IMR-90 (cell line): ENCODE measurements at regions not wholly inside any gene's neighbourhood (a gene's known extent, or its start where the extent isn't known, plus 50 kb on each side); places are given as distances from the start of the nearest gene placed in this dataset.

Experiments
- ATAC-seq: fragments of 200-7000 bp; cut with Tn5 transposase; 2 replicates; pipeline ENCODE4 v1.9.1; 2020; ENCODE audit warnings: low read depth, mild to moderate bottlenecking, moderate library complexity
- BruUV-seq: library from RNA; stranded (reverse); fragments of 400-500 nt; replicated peaks from 2 replicates; lab custom pipeline; 2021; lab: Mats Ljungman, UMichigan
- CTCF ChIA-PET: fragments of 300-600 bp; formaldehyde crosslinking; extraction: SDS; loops from one replicate; lab custom pipeline; 2021; ENCODE audit warnings: antibody characterized with exemption; lab: Yijun Ruan, JAX
- POLR2A ChIA-PET: fragments of 300-600 bp; sonication (Branson Sonifier 250); formaldehyde crosslinking; loops from one replicate; lab custom pipeline; 2022; ENCODE audit warnings: antibody characterized with exemption; ENCODE audit not compliant: unreplicated experiment; lab: Charles Lee
- DNase-seq: peaks from one replicate; pipeline ENCODE4 v3.0.0; 2013
- H2AFZ ChIP-seq: replicated peaks from 2 replicates; pipeline ENCODE3; 2013; ENCODE audit warnings: low read length, mild to moderate bottlenecking; ENCODE audit not compliant: poor library complexity
- H2AK5ac ChIP-seq: 2 replicates; pipeline ENCODE4 v1.6.1; 2013; ENCODE audit warnings: low read depth, low read length, inconsistent platforms
- H2AK9ac ChIP-seq: replicated peaks from 2 replicates; pipeline ENCODE3; 2013; ENCODE audit warnings: mild to moderate bottlenecking, low read depth, low read length, moderate library complexity; ENCODE audit not compliant: poor library complexity
- H2BK120ac ChIP-seq: 2 replicates; pipeline ENCODE4 v1.6.1; 2013; ENCODE audit warnings: low read depth, low read length, inconsistent platforms
- H2BK15ac ChIP-seq: 3 replicates; pipeline ENCODE4 v1.6.1; 2013; ENCODE audit warnings: low read depth, low read length, inconsistent platforms
- H2BK20ac ChIP-seq: 2 replicates; pipeline ENCODE4 v1.6.1; 2013; ENCODE audit warnings: low read depth, mild to moderate bottlenecking, inconsistent platforms, low read length, moderate library complexity
- H2BK5ac ChIP-seq: 2 replicates; pipeline ENCODE4 v1.6.1; 2013; ENCODE audit warnings: mild to moderate bottlenecking, low read depth, low read length, inconsistent platforms; ENCODE audit not compliant: poor library complexity, severe bottlenecking
- H3K14ac ChIP-seq: replicated peaks from 2 replicates; pipeline ENCODE4 v1.6.1; 2013; ENCODE audit warnings: low read depth, low read length, inconsistent platforms
- H3K18ac ChIP-seq: 2 replicates; pipeline ENCODE4 v1.6.1; 2013; ENCODE audit warnings: low read depth, low read length, control low read depth
- H3K23ac ChIP-seq: 2 replicates; pipeline ENCODE4 v1.6.1; 2013; ENCODE audit warnings: low read depth, low read length, inconsistent platforms
- H3K27ac ChIP-seq: 2 replicates; pipeline ENCODE4 v1.5.1; 2013; ENCODE audit warnings: mild to moderate bottlenecking, control low read depth, low read length; ENCODE audit not compliant: insufficient read depth
- H3K27me3 ChIP-seq: 2 replicates; pipeline ENCODE4 v1.6.1; 2013; ENCODE audit warnings: low read length; ENCODE audit not compliant: control insufficient read depth, insufficient read depth
- H3K36me3 ChIP-seq: 2 replicates; pipeline ENCODE4 v1.6.1; 2013; ENCODE audit warnings: low read length, mixed read lengths; ENCODE audit not compliant: control insufficient read depth, insufficient read depth
- H3K4ac ChIP-seq: 2 replicates; pipeline ENCODE4 v1.6.1; 2013; ENCODE audit warnings: low read depth, low read length, inconsistent platforms
- H3K4me1 ChIP-seq: 2 replicates; pipeline ENCODE4 v1.6.1; 2013; ENCODE audit warnings: low read length, mixed read lengths; ENCODE audit not compliant: control insufficient read depth, insufficient read depth
- H3K4me2 ChIP-seq: 2 replicates; pipeline ENCODE4 v1.6.1; 2013; ENCODE audit warnings: low read depth, mild to moderate bottlenecking, control low read depth, low read length, moderate library complexity
- H3K4me3 ChIP-seq: 2 replicates; pipeline ENCODE4 v1.5.1; 2013; ENCODE audit warnings: low read depth, mild to moderate bottlenecking, control low read depth, low read length, moderate library complexity; ENCODE audit not compliant: insufficient read depth
- H3K56ac ChIP-seq: 2 replicates; pipeline ENCODE4 v1.6.1; 2013; ENCODE audit warnings: low read length, inconsistent platforms; ENCODE audit not compliant: insufficient read depth; ENCODE audit errors: extremely low read depth
- H3K79me1 ChIP-seq, 2 experiments: 2 replicates each; pipeline ENCODE4 v1.6.1; 2013; ENCODE audit warnings: low read length in 2 of 2, inconsistent platforms in 1 of 2, low read depth in 1 of 2
- H3K9ac ChIP-seq: 2 replicates; pipeline ENCODE4 v1.6.1; 2013; ENCODE audit warnings: low read depth, low read length, control low read depth
- H3K9me1 ChIP-seq: 2 replicates; pipeline ENCODE4 v1.6.1; 2013; ENCODE audit warnings: low read length, inconsistent platforms; ENCODE audit not compliant: insufficient read depth
- H3K9me3 ChIP-seq: 2 replicates; pipeline ENCODE4 v1.6.1; 2013; ENCODE audit warnings: low read length; ENCODE audit not compliant: control insufficient read depth, insufficient read depth
- H4K20me1 ChIP-seq: 2 replicates; pipeline ENCODE4 v1.6.1; 2013; ENCODE audit warnings: low read length, inconsistent platforms; ENCODE audit not compliant: insufficient read depth
- H4K5ac ChIP-seq: 2 replicates; pipeline ENCODE4 v1.6.1; 2013; ENCODE audit warnings: mild to moderate bottlenecking, low read depth, low read length, control low read depth
- H4K8ac ChIP-seq, 2 experiments: 2 replicates each; pipeline ENCODE4 v1.6.1; 2013; ENCODE audit warnings: low read depth in 2 of 2, low read length in 2 of 2, control low read depth in 1 of 2, inconsistent platforms in 1 of 2
- H4K91ac ChIP-seq: 2 replicates; pipeline ENCODE4 v1.6.1; 2013; ENCODE audit warnings: low read depth, low read length, inconsistent platforms; ENCODE audit not compliant: insufficient read depth
- BHLHE40 ChIP-seq: fragments of 150-350 bp; IDR thresholded peaks from 2 replicates; pipeline ENCODE4 v1.6.1; 2016; ENCODE audit warnings: mild to moderate bottlenecking, low read depth, low read length
- CEBPB ChIP-seq: IDR thresholded peaks from 2 replicates; pipeline ENCODE4 v1.6.1; 2012; ENCODE audit warnings: low read depth, low read length, improper control_type of control experiment
- CHD1 ChIP-seq: IDR thresholded peaks from 2 replicates; pipeline ENCODE4 v1.6.1; 2012; ENCODE audit warnings: low read depth, low read length, improper control_type of control experiment
- CTCF ChIP-seq: conservative IDR thresholded peaks from 2 replicates; pipeline ENCODE4 v1.5.1; 2012; ENCODE audit warnings: mild to moderate bottlenecking, low read depth, low read length, improper control_type of control experiment
- ELK1 ChIP-seq: fragments of 150-350 bp; IDR thresholded peaks from 2 replicates; pipeline ENCODE4 v1.6.1; 2016; ENCODE audit warnings: low read depth, mild to moderate bottlenecking, low read length, moderate library complexity, borderline replicate concordance
- FOS ChIP-seq: fragments of 150-350 bp; IDR thresholded peaks from 2 replicates; pipeline ENCODE4 v1.6.1; 2016; ENCODE audit warnings: low read depth, low read length
- MAFK ChIP-seq: IDR thresholded peaks from 2 replicates; pipeline ENCODE4 v1.6.1; 2012; ENCODE audit warnings: low read depth, low read length, improper control_type of control experiment
- MAZ ChIP-seq: IDR thresholded peaks from 2 replicates; pipeline ENCODE4 v1.6.1; 2012; ENCODE audit warnings: low read depth, mild to moderate bottlenecking, low read length, improper control_type of control experiment, moderate library complexity, borderline replicate concordance
- MXI1 ChIP-seq: IDR thresholded peaks from 2 replicates; pipeline ENCODE4 v1.6.1; 2012; ENCODE audit warnings: low read depth, mild to moderate bottlenecking, low read length, moderate library complexity, borderline replicate concordance
- NFE2L2 ChIP-seq: fragments of 150-350 bp; IDR thresholded peaks from 2 replicates; pipeline ENCODE4 v1.6.1; 2016; ENCODE audit warnings: low read depth, mild to moderate bottlenecking, low read length
- POLR2A ChIP-seq: IDR thresholded peaks from 2 replicates; pipeline ENCODE4 v1.6.1; 2012; ENCODE audit warnings: mild to moderate bottlenecking, low read depth, low read length
- RAD21 ChIP-seq: IDR thresholded peaks from 2 replicates; pipeline ENCODE4 v1.6.1; 2012; ENCODE audit warnings: low read length, improper control_type of control experiment
- RCOR1 ChIP-seq: IDR thresholded peaks from 2 replicates; pipeline ENCODE4 v1.6.1; 2012; ENCODE audit warnings: mild to moderate bottlenecking, low read length, improper control_type of control experiment; ENCODE audit not compliant: insufficient replicate concordance
- RFX5 ChIP-seq: IDR thresholded peaks from 2 replicates; pipeline ENCODE4 v1.8.0; 2012; ENCODE audit warnings: low read depth, mild to moderate bottlenecking, low read length, moderate library complexity
- SMC3 ChIP-seq: fragments of 150-350 bp; IDR thresholded peaks from 2 replicates; pipeline ENCODE4 v1.6.1; 2016; ENCODE audit warnings: low read depth, mild to moderate bottlenecking, antibody characterized with exemption, low read length, moderate library complexity
- USF2 ChIP-seq: fragments of 150-350 bp; IDR thresholded peaks from 2 replicates; pipeline ENCODE4 v1.6.1; 2017; ENCODE audit warnings: mild to moderate bottlenecking, antibody characterized with exemption, low read length, low read depth
- WGBS, 2 experiments: methylation state at CpG; one replicate each; pipeline versions ENCODE4 v1.1.5 to v1.1.7; 2013; ENCODE audit warnings: missing lambda C conversion rate in 2 of 2; ENCODE audit not compliant: insufficient read length in 1 of 2; ENCODE audit errors: extremely low coverage in 2 of 2; 5-methylcytosine and 5-hydroxymethylcytosine counted together
- dilution Hi-C: fragments of 300-500 bp; cut with HindIII; formaldehyde crosslinking; loops from one replicate; pipeline ENCODE4 v1.14.3; 2018; ENCODE audit warnings: low sequenced_read_pairs; ENCODE audit not compliant: unreplicated experiment
- in situ Hi-C: fragments of 300-500 bp; cut with MboI; formaldehyde crosslinking; loops from 3 replicates; pipeline ENCODE4 v1.14.3; 2019; ENCODE audit warnings: low sequenced_read_pairs, inconsistent platforms, mixed read lengths
- intact Hi-C: fragments of 100-400 bp; cut with micrococcal nuclease; formaldehyde crosslinking; loops from 2 replicates; pipeline ENCODE4 v1.10.0; 2022

DNA sequence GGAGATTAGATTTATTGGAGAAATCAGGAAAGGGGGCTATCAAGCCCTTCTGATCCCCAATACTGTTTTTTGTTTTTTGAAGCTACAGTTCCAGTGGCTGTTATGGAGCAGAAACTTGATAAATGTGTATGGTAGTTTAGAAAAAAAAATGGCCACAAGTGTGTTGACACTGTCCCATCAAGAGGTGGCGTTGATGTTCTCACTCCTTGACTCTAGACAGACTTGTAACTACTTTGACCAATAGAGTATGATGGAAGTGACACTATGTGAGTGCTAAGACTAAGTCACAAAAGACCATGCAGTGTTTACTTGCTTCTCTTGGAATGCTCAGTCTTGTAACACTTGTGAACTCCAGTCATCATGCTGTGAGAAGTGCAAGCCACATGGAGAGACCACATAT is 356.7 kb downstream of the PDCD6IP start:
- ATAC-seq (no peak), DNase-seq (no peak)
- ChIA-PET POLR2A (no interaction called here), CTCF (no interaction called here)
- intact Hi-C loops: no loop called here
- Histone ChIP-seq H2AK9ac (no peak overlapping the region), H4K20me1 (no peaks in the 10 kb centered on the region), H2BK5ac (no peak overlapping the region), H3K9me1 (no peaks in the 10 kb centered on the region), H3K18ac (no peak overlapping the region), H4K91ac (no peak overlapping the region), H3K79me1 (no peaks in the 10 kb centered on the region), H3K27ac (no peak overlapping the region), H3K4me3 (no peak overlapping the region), H3K4ac (no peak overlapping the region), H3K36me3 (no peaks in the 10 kb centered on the region), H3K27me3 (no peaks in the 10 kb centered on the region), H3K14ac (no peak overlapping the region), H3K9ac (no peak overlapping the region), H2AFZ (no peak overlapping the region), H2AK5ac (no peak overlapping the region), H3K4me1 (no peaks in the 10 kb centered on the region), H3K9me3 (no peaks in the 10 kb centered on the region), H3K4me2 (no peak overlapping the region), H2BK15ac (no peak overlapping the region), H2BK20ac (no peak overlapping the region), H4K5ac (no peak overlapping the region), H3K23ac (no peak overlapping the region), H4K8ac (no peak overlapping the region), H3K56ac (no peak overlapping the region), H2BK120ac (no peak overlapping the region)
- BruUV-seq: no TSS peak
- in situ Hi-C loops: no loop called here
- no peak for TF ChIP-seq POLR2A
- TF ChIP-seq USF2: no peak
- no peak for TF ChIP-seq CTCF
- TF ChIP-seq SMC3: no peak
- TF ChIP-seq NFE2L2: no peak
- TF ChIP-seq FOS: no peak
- no peak for TF ChIP-seq MAFK
- TF ChIP-seq MAZ: no peak
- TF ChIP-seq CHD1: no peak
- TF ChIP-seq ELK1: no peak
- no peak for TF ChIP-seq RAD21
- TF ChIP-seq MXI1: no peak
- TF ChIP-seq RCOR1: no peak
- no peak for TF ChIP-seq RFX5
- no peak for TF ChIP-seq CEBPB
- no peak for TF ChIP-seq BHLHE40
- WGBS, 2 experiments: no CpG with 5 or more reads among the region's 1 CpG
- dilution Hi-C loops: no loop called here
